ENCODE measurements at regions not wholly inside any gene's neighbourhood (a gene's known extent, or its start where the extent isn't known, plus 50 kb on each side); places are given as distances from the start of the nearest gene placed in this dataset.

GRCh38 chr4:111770514-111770913 is 374.7 kb upstream of the FAM241A start:
- H3K4me3 ChIP-seq (ENCODE audit: low read depth, low read length) = no peak overlapping the region
- no peak for DNase-seq (ENCODE audit: low read depth)
- no peak for TF ChIP-seq CTCF (IDR thresholded peaks at IDR 0.05; ENCODE audit: control insufficient read depth, extremely low read depth, insufficient read depth)

- TF ChIP-seq CTCF (IDR thresholded peaks at IDR 0.05; ENCODE audit: control insufficient read depth, extremely low read depth, insufficient read depth) = no peak
- no peak overlapping the region for H3K4me3 ChIP-seq (ENCODE audit: low read depth, low read length)
- DNase-seq (ENCODE audit: low read depth) = no peak
Observed at GRCh38 chr4:111773858-111774257, 371.4 kb upstream of the FAM241A start.

GRCh38 chr4:111775556-111776297 is 369.5 kb upstream of the FAM241A start:
- DNase-seq (ENCODE audit: low read depth) = no peak
- no peak for TF ChIP-seq CTCF (IDR thresholded peaks at IDR 0.05; ENCODE audit: control insufficient read depth, extremely low read depth, insufficient read depth)
- H3K4me3 ChIP-seq (ENCODE audit: low read depth, low read length) = no peak overlapping the region

- DNase-seq (ENCODE audit: low read depth) = no peak
- H3K4me3 ChIP-seq (ENCODE audit: low read depth, low read length) = no peak overlapping the region
- TF ChIP-seq CTCF (IDR thresholded peaks at IDR 0.05; ENCODE audit: control insufficient read depth, extremely low read depth, insufficient read depth) = no peak
Observed at GRCh38 chr4:111776561-111776960, 368.7 kb upstream of the FAM241A start.

- TF ChIP-seq CTCF (IDR thresholded peaks at IDR 0.05; ENCODE audit: control insufficient read depth, extremely low read depth, insufficient read depth) = 0 out of 2 replicates have a peak, but pooled peaks have one; percentile 12
- no peak overlapping the region for H3K4me3 ChIP-seq (ENCODE audit: low read depth, low read length)
- no peak for DNase-seq (ENCODE audit: low read depth)
Observed at GRCh38 chr4:111778543-111778942, 366.7 kb upstream of the FAM241A start.

- no peak for TF ChIP-seq CTCF (IDR thresholded peaks at IDR 0.05; ENCODE audit: control insufficient read depth, extremely low read depth, insufficient read depth)
- H3K4me3 ChIP-seq (ENCODE audit: low read depth, low read length) = no peak overlapping the region
- DNase-seq (ENCODE audit: low read depth) = no peak
Observed at GRCh38 chr4:111780965-111781364, 364.3 kb upstream of the FAM241A start.

- no peak for TF ChIP-seq CTCF (IDR thresholded peaks at IDR 0.05; ENCODE audit: control insufficient read depth, extremely low read depth, insufficient read depth)
- no peak overlapping the region for H3K4me3 ChIP-seq (ENCODE audit: low read depth, low read length)
- DNase-seq (ENCODE audit: low read depth) = no peak
Observed at GRCh38 chr4:111781611-111782010, 363.6 kb upstream of the FAM241A start.
